GM21576 (cell line): ENCODE measurements at regions not wholly inside any gene's neighbourhood (a gene's known extent, or its start where the extent isn't known, plus 50 kb on each side); places are given as distances from the start of the nearest gene placed in this dataset.
"Not testable (repeated sequence)": the region's sequence is repeated elsewhere in the genome, so short reads cannot be mapped to it uniquely, and the experiment has no call there.

Experiments
- ATAC-seq: cut with Tn5 transposase; IDR thresholded peaks from one replicate; pipeline ENCODE4 v1.9.1; 2021; ENCODE audit warnings: mild to moderate bottlenecking, moderate library complexity; ENCODE audit not compliant: unreplicated experiment

GRCh38 chr10:28354511-28354910, 51.6 kb upstream of the MPP7 start:
- no peak for ATAC-seq

- no peak for ATAC-seq
Observed at GRCh38 chr10:28355376-28355775, 52.5 kb upstream of the MPP7 start.

GRCh38 chr10:28359334-28359733, 56.5 kb upstream of the MPP7 start:
- no peak for ATAC-seq

GRCh38 chr10:28360175-28360574, 57.3 kb upstream of the MPP7 start:
- no peak for ATAC-seq

- no peak for ATAC-seq
Observed at GRCh38 chr10:28363376-28363775, 60.5 kb upstream of the MPP7 start.

GRCh38 chr10:28365840-28366239, 63.0 kb upstream of the MPP7 start:
- no peak for ATAC-seq

- ATAC-seq, result no peak
Observed at GRCh38 chr10:28366994-28367393, 64.1 kb upstream of the MPP7 start.

GRCh38 chr10:28367413-28367812, 64.5 kb upstream of the MPP7 start:
- no peak for ATAC-seq

- ATAC-seq, result peak; percentile 98
Observed at GRCh38 chr10:28367929-28368484, 65.1 kb upstream of the MPP7 start.

- ATAC-seq, result no peak
Observed at GRCh38 chr10:28370107-28370835, 67.4 kb upstream of the MPP7 start.

GRCh38 chr10:28371638-28372037, 68.8 kb upstream of the MPP7 start:
- not testable (repeated sequence) for ATAC-seq

- no peak for ATAC-seq
Observed at GRCh38 chr10:28374036-28374435, 71.2 kb upstream of the MPP7 start.

GRCh38 chr10:28375399-28376354, 72.8 kb upstream of the MPP7 start:
- no peak for ATAC-seq

- no peak for ATAC-seq
Observed at GRCh38 chr10:28378986-28379585, 76.2 kb upstream of the MPP7 start.

- ATAC-seq, result no peak
Observed at GRCh38 chr10:28381466-28381865, 78.6 kb upstream of the MPP7 start.

GRCh38 chr10:28381903-28382347, 79.1 kb upstream of the MPP7 start:
- peak; percentile 95 for ATAC-seq

GRCh38 chr10:28382525-28383269, 79.8 kb upstream of the MPP7 start:
- no peak for ATAC-seq

GRCh38 chr10:28384557-28384956, 81.7 kb upstream of the MPP7 start:
- no peak for ATAC-seq

- ATAC-seq, result no peak
Observed at GRCh38 chr10:28385748-28386502, 83.1 kb upstream of the MPP7 start.

GRCh38 chr10:28386503-28386868, 83.6 kb upstream of the MPP7 start:
- ATAC-seq, result no peak
